Activated CD4-positive, alpha-beta T cell treated with anti-CD3 and anti-CD28 coated beads, Interleukin-2, amount 10 ng/mL, durations not matched to agents 7 days and 5 days (primary cell): ENCODE measurements at regions not wholly inside any gene's neighbourhood (a gene's known extent, or its start where the extent isn't known, plus 50 kb on each side); places are given as distances from the start of the nearest gene placed in this dataset.

Source experiments
- CTCF ChIA-PET: fragments of 350-600 bp; sonication (Branson Sonifier 250); formaldehyde crosslinking; loops from one replicate; lab custom pipeline; 2021; ENCODE audit warnings: antibody characterized with exemption; lab: Charles Lee
- POLR2A ChIA-PET: fragments of 350-600 bp; sonication (Branson Sonifier 250); formaldehyde crosslinking; loops from one replicate; lab custom pipeline; 2021; ENCODE audit warnings: antibody characterized with exemption; lab: Charles Lee
- DNase-seq: peaks from one replicate; pipeline ENCODE4 v3.0.0-alpha.2; 2020
- H3K27ac Mint-ChIP-seq: one replicate; pipeline ENCODE4 v1.8.0; 2021; ENCODE audit warnings: mild to moderate bottlenecking, moderate library complexity, mixed read lengths
- H3K27me3 Mint-ChIP-seq: one replicate; pipeline ENCODE4 v1.8.0; 2021; ENCODE audit warnings: mixed read lengths
- H3K36me3 Mint-ChIP-seq: one replicate; pipeline ENCODE4 v1.8.0; 2021; ENCODE audit warnings: low read depth, mixed read lengths
- H3K4me1 Mint-ChIP-seq: one replicate; pipeline ENCODE4 v1.8.0; 2021; ENCODE audit warnings: mixed read lengths
- H3K4me3 Mint-ChIP-seq: one replicate; pipeline ENCODE4 v1.8.0; 2021; ENCODE audit warnings: mild to moderate bottlenecking, moderate library complexity, mixed read lengths
- H3K9me3 Mint-ChIP-seq: one replicate; pipeline ENCODE4 v1.8.0; 2021; ENCODE audit warnings: mixed read lengths

GRCh38 chr21:32120230-32120629 is 158.6 kb downstream of the MIS18A start:
- H3K27ac Mint-ChIP-seq, result no peak overlapping the region
- CTCF ChIA-PET, result interaction anchor here (0.7 kb wide), 1 partner anchor 24 kb away, joined by 4 read pairs; no protein-coding TSS in a partner anchor
- H3K36me3 Mint-ChIP-seq, result no peaks in the 10 kb centered on the region
- no peak for DNase-seq
- H3K9me3 Mint-ChIP-seq, result peaks cover 5% of the 10 kb centered on the region
- H3K27me3 Mint-ChIP-seq, result no peaks in the 10 kb centered on the region
- POLR2A ChIA-PET, result no interaction called here
- no peak overlapping the region for H3K4me3 Mint-ChIP-seq
- no peaks in the 10 kb centered on the region for H3K4me1 Mint-ChIP-seq

DNA sequence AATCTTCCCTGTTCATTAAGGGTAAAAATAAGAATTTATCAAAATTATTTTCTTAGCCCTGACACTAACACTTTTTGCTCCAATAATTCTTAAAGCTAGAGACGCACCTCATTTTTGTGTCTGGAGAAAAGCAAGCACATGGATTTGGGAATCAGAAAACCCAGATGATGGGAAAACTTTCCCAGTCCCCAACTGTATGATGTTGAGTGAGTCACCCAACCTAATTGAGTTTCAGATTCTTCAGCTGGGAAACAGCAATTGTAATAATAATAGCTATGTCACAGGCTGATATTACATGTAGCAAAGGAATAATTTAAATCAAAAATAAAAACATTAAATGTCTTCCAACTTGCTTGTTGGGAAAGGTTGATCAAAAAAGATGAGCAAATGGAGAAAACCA is 159.0 kb downstream of the MIS18A start:
- DNase-seq, result no peak
- ChIA-PET POLR2A (no interaction called here), CTCF (no interaction called here)
- H3K27me3 Mint-ChIP-seq, result no peaks in the 10 kb centered on the region
- H3K4me1 Mint-ChIP-seq, result no peaks in the 10 kb centered on the region
- peaks cover 5% of the 10 kb centered on the region for H3K9me3 Mint-ChIP-seq
- H3K4me3 Mint-ChIP-seq, result no peak overlapping the region
- H3K36me3 Mint-ChIP-seq, result no peaks in the 10 kb centered on the region
- no peak overlapping the region for H3K27ac Mint-ChIP-seq

GRCh38 chr21:32119389-32119788 is 159.5 kb downstream of the MIS18A start:
- POLR2A ChIA-PET, result no interaction called here
- no peak overlapping the region for H3K4me3 Mint-ChIP-seq
- CTCF ChIA-PET, result no interaction called here

DNA sequence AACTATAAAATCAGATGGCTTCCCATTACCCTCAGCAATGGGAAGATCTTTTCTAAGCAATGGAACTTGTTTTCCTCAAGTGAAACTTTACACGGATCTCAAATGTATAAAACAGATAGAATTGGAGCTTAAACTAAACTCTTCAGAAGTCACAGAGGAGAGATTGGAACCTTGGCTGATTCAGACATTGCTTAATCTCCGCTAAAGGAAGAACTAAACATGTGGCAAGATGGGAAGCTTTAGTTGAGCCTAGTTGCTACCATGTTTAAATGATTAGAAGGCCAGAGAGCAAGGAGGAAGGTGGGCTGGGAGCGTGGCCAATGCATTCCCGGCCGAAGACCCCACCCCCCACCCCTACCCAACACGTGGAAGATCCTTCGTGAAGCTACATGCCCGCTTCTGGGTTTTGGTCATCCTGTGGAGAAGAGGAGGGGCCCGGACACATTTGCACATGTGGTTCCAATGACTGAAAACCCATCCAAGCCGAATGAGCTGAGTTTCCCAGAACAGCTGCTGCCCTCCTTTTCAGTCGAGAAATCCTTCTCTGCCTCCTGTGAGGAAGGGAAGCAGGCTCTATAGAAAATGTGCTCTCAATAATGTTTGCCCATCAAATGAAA is 164.3 kb downstream of the MIS18A start:
- H3K4me1 Mint-ChIP-seq, result no peaks in the 10 kb centered on the region
- H3K36me3 Mint-ChIP-seq, result no peaks in the 10 kb centered on the region
- no peak overlapping the region for H3K27ac Mint-ChIP-seq
- H3K27me3 Mint-ChIP-seq, result no peaks in the 10 kb centered on the region
- ChIA-PET POLR2A (no interaction called here), CTCF (no interaction called here)
- H3K4me3 Mint-ChIP-seq, result no peak overlapping the region
- H3K9me3 Mint-ChIP-seq, result no peaks in the 10 kb centered on the region
- no peak for DNase-seq

More at GRCh38 chr21:32119389-32119788, 159.5 kb downstream of the MIS18A start:
- no peak for DNase-seq
- Mint-ChIP-seq H3K4me1 (no peaks in the 10 kb centered on the region), H3K27ac (no peak overlapping the region), H3K36me3 (no peaks in the 10 kb centered on the region), H3K9me3 (peaks cover 5% of the 10 kb centered on the region), H3K27me3 (no peaks in the 10 kb centered on the region)

DNA sequence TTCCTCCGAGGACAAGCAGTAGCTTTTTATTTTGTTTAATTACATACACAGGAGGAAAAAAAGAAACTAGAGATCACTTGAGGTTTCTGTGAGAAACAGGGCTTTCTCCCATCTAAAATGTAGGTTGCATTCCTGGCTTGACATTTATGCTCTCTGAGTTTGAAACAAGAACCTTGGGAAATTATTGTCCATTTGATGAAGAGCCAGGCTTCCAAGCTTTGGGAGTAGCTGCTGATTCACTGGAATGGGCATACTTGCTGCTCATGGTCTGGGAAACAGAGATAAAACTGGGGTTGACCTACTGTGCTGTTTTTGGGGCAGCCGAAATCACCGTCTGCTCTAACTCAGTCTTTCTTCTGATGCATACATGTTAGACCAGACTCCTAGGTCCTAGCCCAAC is 165.4 kb downstream of the MIS18A start:
- Mint-ChIP-seq H3K27ac (no peak overlapping the region), H3K4me3 (no peak overlapping the region), H3K9me3 (no peaks in the 10 kb centered on the region), H3K27me3 (no peaks in the 10 kb centered on the region), H3K4me1 (no peaks in the 10 kb centered on the region), H3K36me3 (no peaks in the 10 kb centered on the region)
- ChIA-PET CTCF (no interaction called here), POLR2A (no interaction called here)
- DNase-seq, result no peak

DNA sequence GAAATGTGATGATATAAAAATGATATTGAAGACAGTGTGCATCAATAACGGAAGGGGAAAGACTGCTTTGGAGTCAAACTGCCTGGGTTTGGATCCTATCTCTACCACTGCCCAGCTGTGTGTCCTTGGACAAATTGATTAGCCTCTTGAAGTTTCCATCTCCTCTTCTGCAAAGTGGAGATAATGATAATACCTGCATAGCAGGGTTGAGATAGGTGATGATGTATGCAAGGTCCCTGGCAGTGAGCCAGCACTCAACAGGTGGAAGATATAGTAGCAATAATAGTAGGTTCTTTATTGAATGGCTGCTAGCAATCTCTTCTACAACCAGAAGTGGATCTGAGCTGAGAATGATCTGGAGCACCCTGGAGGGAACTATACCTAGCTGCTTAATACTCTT is 166.7 kb downstream of the MIS18A start:
- H3K27ac Mint-ChIP-seq, result no peak overlapping the region
- POLR2A ChIA-PET, result no interaction called here
- H3K36me3 Mint-ChIP-seq, result no peaks in the 10 kb centered on the region
- no peaks in the 10 kb centered on the region for H3K4me1 Mint-ChIP-seq
- CTCF ChIA-PET, result no interaction called here
- H3K4me3 Mint-ChIP-seq, result no peak overlapping the region
- no peaks in the 10 kb centered on the region for H3K9me3 Mint-ChIP-seq
- DNase-seq, result no peak
- H3K27me3 Mint-ChIP-seq, result no peaks in the 10 kb centered on the region

- CTCF ChIA-PET, result no interaction called here
- no peak overlapping the region for H3K4me3 Mint-ChIP-seq
- H3K4me1 Mint-ChIP-seq, result no peaks in the 10 kb centered on the region
- DNase-seq, result no peak
- H3K9me3 Mint-ChIP-seq, result no peaks in the 10 kb centered on the region
- POLR2A ChIA-PET, result no interaction called here
- H3K27me3 Mint-ChIP-seq, result no peaks in the 10 kb centered on the region
- H3K36me3 Mint-ChIP-seq, result no peaks in the 10 kb centered on the region
- H3K27ac Mint-ChIP-seq, result no peak overlapping the region
Observed at GRCh38 chr21:32108566-32108965, 170.3 kb downstream of the MIS18A start.

DNA sequence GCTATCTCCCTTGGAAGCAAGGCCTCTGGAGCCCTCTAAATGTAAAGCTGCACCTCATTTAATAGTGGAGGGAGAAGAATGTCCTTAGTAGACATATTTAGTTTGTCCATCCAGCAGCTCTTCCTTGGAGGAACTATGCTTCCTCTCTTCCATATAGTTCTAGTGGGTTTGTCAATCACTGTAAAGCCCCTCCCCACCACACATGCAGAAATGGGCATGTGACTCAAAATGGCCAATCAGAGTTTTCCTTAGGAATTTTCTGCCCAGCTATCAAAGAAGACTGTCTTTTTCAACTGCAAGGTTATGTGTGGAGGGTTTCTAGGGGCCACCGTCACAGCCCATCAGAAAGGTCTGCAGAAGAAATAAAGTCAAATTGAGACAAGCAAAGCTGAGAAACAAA is 175.5 kb downstream of the MIS18A start:
- Mint-ChIP-seq H3K9me3 (no peaks in the 10 kb centered on the region), H3K27me3 (no peaks in the 10 kb centered on the region), H3K27ac (no peak overlapping the region), H3K4me1 (no peaks in the 10 kb centered on the region), H3K4me3 (no peak overlapping the region), H3K36me3 (no peaks in the 10 kb centered on the region)
- DNase-seq, result no peak
- POLR2A ChIA-PET, result interaction anchor here (0.6 kb wide), 1 partner anchor 33 kb away, joined by 3 read pairs; no protein-coding TSS in a partner anchor
- CTCF ChIA-PET, result no interaction called here

GRCh38 chr21:32102426-32102825 is 176.4 kb downstream of the MIS18A start:
- Mint-ChIP-seq H3K27me3 (no peaks in the 10 kb centered on the region), H3K27ac (no peak overlapping the region), H3K36me3 (no peaks in the 10 kb centered on the region), H3K9me3 (no peaks in the 10 kb centered on the region), H3K4me3 (no peak overlapping the region), H3K4me1 (no peaks in the 10 kb centered on the region)
- ChIA-PET CTCF (no interaction called here), POLR2A (no interaction called here)
- DNase-seq, result no peak

DNA sequence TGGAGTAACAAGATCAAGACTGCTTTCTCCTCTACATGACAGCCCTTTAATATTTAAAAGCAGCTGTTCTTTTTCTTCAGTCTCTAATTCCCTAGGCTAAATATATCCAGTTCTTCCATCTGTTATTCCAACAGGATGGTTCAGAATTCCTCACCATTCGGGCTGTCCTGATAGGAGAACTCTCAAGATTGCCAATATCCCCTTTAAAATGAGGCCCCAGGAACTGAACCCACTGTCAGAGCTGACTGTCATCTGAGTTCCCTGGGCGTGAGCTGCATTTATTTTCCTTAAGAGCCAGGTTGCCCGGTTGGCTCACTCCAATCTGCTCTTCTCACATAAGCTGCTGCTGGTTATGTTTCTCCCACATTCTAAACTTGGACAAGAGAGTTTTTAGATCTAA is 177.6 kb downstream of the MIS18A start:
- H3K9me3 Mint-ChIP-seq, result no peaks in the 10 kb centered on the region
- no peaks in the 10 kb centered on the region for H3K36me3 Mint-ChIP-seq
- DNase-seq, result no peak
- H3K4me3 Mint-ChIP-seq, result no peak overlapping the region
- H3K27me3 Mint-ChIP-seq, result no peaks in the 10 kb centered on the region
- H3K27ac Mint-ChIP-seq, result no peak overlapping the region
- ChIA-PET CTCF (no interaction called here), POLR2A (no interaction called here)
- no peaks in the 10 kb centered on the region for H3K4me1 Mint-ChIP-seq

DNA sequence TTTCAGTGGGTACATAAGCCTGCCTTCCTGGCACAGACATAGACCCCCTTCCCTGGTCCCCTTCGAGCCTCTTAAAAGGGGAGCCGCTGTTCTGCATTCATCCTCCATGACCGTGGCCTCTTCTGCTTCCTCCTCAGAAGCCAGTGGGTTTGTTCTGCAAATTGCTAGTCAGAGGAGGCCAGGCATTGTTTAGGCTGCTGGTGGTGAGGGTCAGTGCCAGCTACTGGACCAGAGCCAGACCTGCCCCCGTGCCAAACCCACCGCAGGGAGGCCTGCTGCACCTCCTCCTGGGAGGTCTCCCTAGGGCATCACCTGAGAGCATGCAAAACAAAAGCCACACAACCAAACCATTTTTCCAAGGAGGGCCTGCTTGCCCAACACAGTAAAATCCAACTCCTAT is 178.4 kb downstream of the MIS18A start:
- Mint-ChIP-seq H3K4me3 (no peak overlapping the region), H3K4me1 (no peaks in the 10 kb centered on the region), H3K27ac (no peak overlapping the region), H3K27me3 (no peaks in the 10 kb centered on the region), H3K9me3 (no peaks in the 10 kb centered on the region), H3K36me3 (no peaks in the 10 kb centered on the region)
- DNase-seq, result no peak
- ChIA-PET CTCF (no interaction called here), POLR2A (no interaction called here)

GRCh38 chr21:32099812-32100416 is 178.9 kb downstream of the MIS18A start:
- ChIA-PET POLR2A (no interaction called here), CTCF (no interaction called here)
- H3K4me3 Mint-ChIP-seq, result no peak overlapping the region
- no peaks in the 10 kb centered on the region for H3K36me3 Mint-ChIP-seq
- H3K27me3 Mint-ChIP-seq, result no peaks in the 10 kb centered on the region
- no peak overlapping the region for H3K27ac Mint-ChIP-seq
- no peaks in the 10 kb centered on the region for H3K4me1 Mint-ChIP-seq
- no peak for DNase-seq
- no peaks in the 10 kb centered on the region for H3K9me3 Mint-ChIP-seq

- Mint-ChIP-seq H3K27ac (no peak overlapping the region), H3K4me3 (no peak overlapping the region), H3K4me1 (no peaks in the 10 kb centered on the region), H3K36me3 (no peaks in the 10 kb centered on the region), H3K27me3 (no peaks in the 10 kb centered on the region), H3K9me3 (no peaks in the 10 kb centered on the region)
- no peak for DNase-seq
- POLR2A ChIA-PET, result no interaction called here
- CTCF ChIA-PET, result interaction anchor here (0.9 to 1.1 kb wide), 3 partner anchors 8 to 24 kb away, joined by 3 to 5 read pairs (median 4); no protein-coding TSS in a partner anchor
Observed at GRCh38 chr21:32096411-32096810, 182.4 kb downstream of the MIS18A start.

GRCh38 chr21:32094804-32095203 is 184.0 kb downstream of the MIS18A start:
- no peak for DNase-seq
- Mint-ChIP-seq H3K27ac (no peak overlapping the region), H3K9me3 (no peaks in the 10 kb centered on the region), H3K36me3 (no peaks in the 10 kb centered on the region), H3K27me3 (no peaks in the 10 kb centered on the region), H3K4me1 (no peaks in the 10 kb centered on the region), H3K4me3 (no peak overlapping the region)
- ChIA-PET CTCF (interaction anchor here (0.8 kb wide), 1 partner anchor 10 kb away, joined by 3 read pairs; no protein-coding TSS in a partner anchor), POLR2A (no interaction called here)
